NCI-H446 treated with DMSO at 0.1 percent for 48 hours (cell line): ENCODE measurements at regions not wholly inside any gene's neighbourhood (a gene's known extent, or its start where the extent isn't known, plus 50 kb on each side); places are given as distances from the start of the nearest gene placed in this dataset.
A peak's percentile ranks its signal among the peaks of the same experiment; 100 is the strongest.
"Not testable (repeated sequence)": the region's sequence is repeated elsewhere in the genome, so short reads cannot be mapped to it uniquely, and the experiment has no call there.

Source experiments
- DNase-seq: peaks from one replicate; lab custom pipeline; 2025; lab: John Stamatoyannopoulos, UW

DNA sequence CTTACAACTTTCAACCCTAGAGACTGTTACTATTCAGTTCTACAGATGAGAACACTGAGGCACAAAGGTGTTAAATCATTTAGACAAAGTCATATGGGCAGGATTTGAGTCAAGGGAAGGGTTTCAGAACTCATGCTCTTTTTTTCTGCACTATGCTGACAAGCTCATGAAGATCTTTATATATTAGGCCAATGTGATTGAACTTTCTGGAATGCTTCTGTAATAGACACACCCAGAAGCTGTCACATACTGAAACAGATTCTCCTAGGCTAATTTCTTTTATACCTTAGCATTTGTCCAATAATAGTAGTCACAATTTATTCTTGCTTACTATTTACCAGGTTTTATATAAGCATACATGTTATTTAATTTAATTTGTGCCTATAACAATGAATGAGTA is 164.0 kb downstream of the ALG10B start:
- DNase-seq: no peak

DNA sequence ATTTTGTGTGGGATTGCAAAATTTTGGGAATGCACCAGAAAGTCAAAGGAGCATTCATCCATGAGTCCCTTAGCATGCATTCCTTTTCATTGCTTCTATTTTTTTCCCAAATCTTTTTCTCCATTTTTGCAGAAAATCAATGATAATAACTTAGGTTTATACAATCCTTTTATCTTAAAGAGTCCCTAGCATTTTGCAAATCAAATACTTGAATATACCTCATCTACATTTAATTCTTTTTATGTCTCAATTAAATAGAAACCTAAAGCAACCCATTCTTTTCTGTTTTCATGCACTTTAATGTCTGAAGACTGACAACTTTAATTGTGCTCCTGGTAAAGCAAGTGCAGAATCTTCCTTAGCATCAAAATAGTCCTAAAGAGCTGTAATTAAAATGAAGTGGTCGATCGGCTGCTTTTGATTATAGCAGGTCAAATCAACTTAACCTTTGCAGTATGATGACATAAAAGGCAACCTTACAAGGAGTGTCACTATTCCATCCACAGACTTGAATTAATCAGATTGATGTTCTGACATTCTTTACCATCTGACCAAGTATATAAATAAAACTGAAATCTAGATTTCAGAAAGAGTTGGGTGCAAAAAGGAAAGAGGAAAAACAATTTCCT is 168.4 kb downstream of the ALG10B start:
- no peak for DNase-seq

DNA sequence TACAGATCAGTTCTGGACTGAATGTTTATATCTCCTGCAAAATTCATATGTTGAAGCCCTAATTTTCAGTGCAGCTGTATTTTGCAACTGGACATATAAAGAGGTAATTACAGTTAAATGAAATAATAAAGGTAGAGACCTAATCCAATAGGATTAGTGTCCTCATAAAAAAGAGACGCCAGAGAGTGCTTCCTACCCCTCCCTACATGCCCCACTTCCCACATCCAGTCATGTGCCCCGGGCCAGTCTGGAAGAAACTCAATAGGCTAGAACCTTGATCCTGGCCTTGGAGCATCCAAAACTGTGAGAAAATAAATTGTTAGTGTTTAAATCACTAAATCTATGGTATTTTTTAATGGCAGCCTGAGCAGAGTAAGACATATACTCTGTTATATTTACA is 172.3 kb downstream of the ALG10B start:
- no peak for DNase-seq

DNA sequence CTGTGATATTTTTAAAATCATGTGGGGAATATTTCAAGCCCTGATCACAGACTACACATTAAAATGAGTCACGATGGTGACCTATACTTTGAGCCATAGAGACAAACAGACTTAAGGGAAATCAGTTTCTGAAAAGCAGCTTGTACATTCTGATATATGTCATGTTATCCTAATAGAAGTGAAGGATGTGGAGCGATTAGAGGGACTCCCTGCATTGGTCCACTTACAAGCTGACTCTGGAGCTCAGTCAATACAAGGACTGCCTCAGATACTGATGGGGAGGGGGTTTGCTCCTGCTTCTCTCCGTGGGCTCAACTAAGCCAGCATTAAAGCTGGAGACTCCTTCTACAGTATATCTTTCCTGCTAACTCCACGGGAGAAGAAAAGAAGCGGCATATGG is 173.5 kb downstream of the ALG10B start:
- no peak for DNase-seq

DNA sequence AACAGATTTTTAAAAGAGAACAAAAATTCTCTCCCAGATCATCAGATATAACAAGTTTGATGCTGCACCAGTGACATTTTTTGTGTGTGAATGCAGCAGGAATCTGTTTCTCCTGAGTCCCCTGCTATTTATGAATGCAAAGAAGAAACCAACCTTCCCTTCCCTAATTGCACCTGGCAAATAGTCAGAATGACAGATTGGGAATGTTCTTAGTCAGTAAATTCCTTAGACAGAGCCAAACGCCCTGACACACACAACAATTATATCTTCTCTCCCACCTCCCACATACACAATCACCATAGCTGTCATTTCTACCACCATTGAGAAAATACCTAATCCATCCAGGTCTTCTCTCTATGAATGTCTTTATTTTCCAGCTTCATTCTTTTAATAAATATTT is 174.4 kb downstream of the ALG10B start:
- peak; percentile 73 for DNase-seq

DNA sequence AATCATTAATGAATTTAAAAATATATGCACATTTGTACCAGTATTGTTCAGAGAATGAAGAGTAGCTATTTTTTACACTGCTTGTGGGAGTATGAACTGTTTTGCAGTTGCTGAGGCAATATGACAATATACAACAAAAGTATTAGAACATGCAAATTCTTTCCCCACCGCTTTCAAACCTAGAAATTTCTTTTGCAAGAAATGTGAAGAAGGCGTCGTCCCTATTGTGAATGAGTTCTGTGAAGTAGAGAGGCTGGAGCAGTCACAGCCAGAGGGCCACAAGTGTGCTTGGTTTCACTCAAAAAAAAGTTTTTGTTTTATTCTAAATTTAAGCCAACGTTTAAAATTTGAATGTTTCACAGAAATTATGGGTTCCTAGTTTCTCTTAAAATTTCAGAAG is 184.9 kb downstream of the ALG10B start:
- no peak for DNase-seq

DNA sequence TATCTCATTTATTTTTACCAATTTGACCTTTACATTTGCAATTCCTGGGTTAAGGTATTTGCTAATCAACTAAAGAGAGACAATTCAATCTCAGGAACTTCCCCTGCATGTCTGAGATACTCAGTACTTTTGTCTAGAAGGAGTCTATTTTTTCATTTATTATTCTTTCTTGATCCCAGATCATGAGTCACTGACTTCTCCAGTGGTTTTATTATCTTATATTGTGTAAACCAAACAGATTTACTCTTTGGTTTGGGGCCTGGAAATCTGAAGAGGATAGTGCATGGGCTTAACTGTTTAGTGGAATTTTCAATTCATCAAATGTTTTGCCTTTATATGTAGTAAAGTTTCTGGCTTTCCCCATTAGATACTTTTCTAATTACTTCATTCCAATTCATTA is 185.4 kb downstream of the ALG10B start:
- DNase-seq: no peak

DNA sequence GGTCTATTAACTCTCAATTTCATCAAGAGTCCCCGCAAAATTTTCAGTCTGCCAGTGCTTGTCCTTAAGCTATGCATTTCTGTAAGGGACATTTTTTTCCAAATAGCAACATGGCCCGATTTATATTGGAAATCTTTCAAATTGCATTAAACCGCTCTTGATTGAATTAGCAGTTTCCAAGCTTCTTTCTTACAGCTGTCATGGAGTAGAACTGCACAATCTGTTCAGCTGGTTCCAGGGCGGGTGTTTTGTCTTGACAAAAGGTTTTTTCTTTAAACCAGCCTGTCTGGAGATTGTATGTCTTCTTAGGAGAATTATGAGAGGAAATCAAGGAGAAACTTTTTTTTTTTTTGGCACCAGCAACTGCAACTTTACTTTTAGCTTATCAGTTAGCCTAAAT is 185.8 kb downstream of the ALG10B start:
- no peak for DNase-seq

DNA sequence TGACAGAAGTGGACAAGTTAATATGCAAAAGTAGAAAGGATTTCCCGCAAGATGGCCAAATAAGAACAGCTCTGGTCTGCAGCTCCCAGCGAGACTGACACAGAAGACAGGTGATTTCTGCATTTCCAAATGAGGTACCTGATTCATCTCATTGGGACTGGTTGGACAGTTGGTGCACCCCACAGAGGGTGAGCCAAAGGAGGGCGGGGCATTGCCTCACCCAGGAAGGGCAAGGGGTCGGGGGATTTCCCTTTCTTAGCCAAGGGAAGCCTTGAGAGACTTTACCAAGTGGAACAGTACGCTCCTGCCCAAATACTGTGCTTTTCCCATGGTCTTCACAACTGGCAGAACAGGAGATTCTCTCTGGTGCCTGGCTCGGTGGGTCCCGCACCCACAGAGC is 191.3 kb downstream of the ALG10B start:
- DNase-seq: no peak

DNA sequence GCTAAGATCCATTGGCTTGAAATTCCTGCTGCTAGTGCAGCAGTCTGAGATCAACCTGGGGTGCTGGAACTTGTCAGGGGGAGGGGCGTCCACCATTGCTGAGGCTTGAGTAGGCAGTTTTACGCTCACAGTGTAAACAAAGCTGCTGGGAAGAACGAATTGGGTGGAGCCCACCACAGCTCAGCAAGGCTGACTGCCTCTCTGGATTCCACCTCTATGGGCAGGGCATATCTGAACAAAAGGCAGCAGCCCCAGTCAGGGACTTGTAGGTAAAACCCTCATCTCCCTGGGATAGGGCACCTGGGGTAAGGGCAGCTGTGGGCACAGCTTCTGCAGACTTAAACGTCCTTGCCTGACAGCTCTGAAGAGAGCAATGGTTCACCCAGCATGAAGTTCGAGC is 191.7 kb downstream of the ALG10B start:
- DNase-seq: no peak

DNA sequence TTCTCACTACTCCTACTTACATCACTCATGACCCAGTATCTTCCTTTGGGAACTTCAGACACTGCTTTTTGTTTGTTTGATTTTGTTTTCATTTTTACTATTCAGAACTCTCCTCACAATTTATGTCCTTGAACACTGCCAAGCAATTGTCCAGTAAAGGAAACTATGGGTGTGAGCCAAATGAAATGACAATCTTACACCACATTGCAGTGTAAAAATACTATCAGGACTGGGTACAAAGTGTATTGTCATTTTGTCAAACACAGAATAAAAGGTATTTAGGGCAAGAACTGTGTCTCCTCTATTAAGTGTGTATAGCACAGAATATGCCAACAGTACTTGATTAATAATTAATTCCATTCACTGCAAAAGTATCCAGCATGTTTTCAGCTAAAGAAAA is 199.3 kb downstream of the ALG10B start:
- DNase-seq: no peak

DNA sequence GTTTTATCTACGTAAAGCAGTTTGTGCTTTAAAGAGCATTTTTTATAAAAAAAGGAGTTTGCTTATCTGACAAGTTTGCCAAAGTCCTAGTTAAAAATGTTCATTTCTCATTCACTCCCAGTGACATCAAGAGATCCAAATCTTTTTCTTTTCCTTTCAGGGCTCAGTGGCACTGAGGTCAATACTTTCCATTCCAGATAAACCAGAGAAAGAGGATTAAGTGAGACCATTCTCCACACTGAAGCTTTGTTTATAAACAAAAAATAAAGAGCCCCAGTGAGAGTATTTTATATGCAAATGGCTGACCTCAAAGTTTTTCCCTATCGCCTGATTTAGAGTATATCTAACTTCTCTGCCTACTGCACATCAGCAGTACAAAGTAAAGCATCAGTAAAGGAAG is 199.8 kb downstream of the ALG10B start:
- DNase-seq: no peak

DNA sequence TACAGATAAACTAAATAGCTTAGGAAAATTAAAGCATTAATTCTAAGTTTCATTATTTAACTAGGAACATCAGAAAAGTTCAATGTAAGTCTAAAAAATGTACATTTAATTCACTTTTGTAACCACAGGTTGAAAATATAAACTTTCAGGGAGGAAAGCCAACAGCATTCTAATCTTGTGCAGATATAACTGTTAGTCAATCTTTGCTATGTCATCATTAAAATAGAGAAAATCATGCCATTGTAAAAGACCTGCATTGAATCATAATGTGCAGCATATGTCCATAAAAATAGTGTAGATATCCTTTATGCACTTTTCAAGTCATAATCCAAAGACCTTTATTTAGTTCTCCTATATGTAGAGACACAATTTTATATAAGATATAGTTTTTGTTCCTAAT is 207.3 kb downstream of the ALG10B start:
- DNase-seq: no peak

DNA sequence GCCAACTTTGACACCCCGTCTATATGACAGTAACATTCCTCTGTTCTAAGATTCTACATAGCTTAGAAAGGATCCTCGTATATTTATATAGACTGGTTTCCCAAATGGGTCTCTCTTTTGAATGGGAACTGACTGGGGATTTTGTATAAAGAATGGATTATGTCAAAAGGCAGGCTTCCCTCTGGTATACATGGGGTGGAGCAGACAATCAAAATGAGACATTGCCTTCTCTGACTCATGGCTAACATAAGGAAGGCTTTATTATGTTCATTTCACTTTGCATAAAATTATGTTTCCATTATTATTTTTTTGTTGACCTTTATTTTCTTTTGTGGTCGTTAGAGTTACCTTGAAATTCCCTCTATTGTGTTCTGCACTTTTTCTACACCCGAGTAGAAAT is 211.1 kb downstream of the ALG10B start:
- no peak for DNase-seq

DNA sequence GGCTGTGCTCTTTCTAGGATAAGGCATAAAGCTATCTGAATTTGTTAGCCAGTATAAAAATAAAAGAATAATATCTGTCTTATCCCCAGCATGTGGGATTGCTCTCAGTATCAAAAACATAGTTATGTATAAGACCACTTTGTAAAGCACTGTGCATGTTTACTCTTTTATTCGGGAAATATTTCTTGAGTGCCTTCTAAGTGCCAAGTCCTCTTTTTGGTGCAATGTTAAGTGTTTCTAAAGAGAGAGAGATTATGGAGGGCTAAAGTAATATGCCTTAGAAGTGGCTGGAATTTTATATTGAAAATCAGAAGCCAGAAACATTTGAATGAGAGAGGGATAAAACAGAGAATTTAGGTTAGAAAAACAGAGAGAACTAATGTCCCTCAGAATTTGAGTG is 212.0 kb downstream of the ALG10B start:
- DNase-seq: no peak

DNA sequence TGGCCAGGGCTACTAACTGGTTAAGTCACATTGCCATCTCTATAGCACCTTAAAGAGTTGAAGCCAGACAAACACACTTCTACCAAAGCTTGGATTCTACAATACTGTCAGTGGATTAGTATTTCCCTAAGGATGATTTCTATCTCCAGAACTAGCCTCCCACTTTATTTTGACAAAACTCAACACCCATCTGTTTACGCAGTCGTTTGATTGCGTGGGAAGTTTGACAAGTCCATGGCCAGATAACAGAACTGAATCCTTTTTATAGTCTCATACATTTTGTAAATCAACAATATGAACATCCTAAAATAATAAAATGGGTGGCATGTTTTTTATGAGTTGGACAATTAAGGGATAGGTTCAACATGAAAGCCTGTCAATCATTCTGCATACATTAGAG is 212.7 kb downstream of the ALG10B start:
- not testable (repeated sequence) for DNase-seq

DNA sequence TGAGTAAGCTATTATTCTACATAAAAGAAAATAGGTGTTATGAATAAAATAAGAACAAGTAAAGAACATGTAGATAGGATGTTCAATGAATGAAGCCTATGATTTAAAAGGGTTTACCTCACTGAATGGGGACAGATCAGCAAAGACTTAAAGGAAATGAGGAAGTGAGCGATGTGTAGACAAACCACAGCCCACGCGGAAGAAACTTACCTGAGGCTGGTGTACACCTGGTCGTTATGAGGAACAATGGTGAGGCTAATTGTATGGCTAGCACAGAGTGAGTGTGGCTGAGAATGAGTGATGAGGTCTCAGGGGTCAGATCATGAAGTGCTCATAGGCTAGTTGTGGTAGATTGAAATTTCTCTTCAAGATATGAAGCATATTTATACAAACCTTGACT is 221.7 kb downstream of the ALG10B start:
- no peak for DNase-seq

DNA sequence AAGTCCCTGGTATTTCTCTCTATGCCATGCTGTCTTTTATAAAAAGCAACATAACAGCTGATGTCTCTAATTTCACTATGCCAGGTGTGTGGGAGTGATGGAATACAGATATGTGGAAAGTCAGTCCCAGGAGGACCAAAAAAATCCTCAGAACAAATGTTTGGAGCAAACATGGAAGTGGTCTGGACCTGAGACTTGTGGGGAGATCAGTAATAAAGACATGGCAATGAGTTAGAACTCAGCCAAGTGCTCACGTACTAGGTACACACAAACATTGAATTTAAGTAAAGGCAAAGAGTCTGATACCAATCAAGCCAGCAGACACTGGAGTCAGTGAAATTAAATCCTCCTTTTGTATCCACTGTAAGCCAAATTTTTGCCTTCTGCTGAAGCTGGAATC is 223.6 kb downstream of the ALG10B start:
- no peak for DNase-seq

DNA sequence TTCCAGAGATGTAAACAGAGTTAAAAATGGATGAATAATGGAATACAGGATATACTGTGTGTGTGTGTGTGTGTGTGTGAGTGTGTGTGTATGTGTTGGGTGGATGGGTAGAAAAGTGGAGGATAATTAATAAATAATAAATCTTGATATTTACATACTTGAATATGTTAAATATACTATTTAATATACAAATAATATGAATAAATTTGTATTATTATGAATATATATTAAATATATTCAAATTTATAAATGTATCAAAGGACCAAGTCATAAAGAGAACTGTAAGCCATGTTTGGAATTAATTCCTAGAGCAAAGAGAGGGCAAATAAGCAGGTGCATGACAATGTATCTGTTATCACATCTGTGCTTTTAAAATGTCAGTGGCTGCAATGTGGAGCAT is 225.3 kb downstream of the ALG10B start:
- DNase-seq: no peak

DNA sequence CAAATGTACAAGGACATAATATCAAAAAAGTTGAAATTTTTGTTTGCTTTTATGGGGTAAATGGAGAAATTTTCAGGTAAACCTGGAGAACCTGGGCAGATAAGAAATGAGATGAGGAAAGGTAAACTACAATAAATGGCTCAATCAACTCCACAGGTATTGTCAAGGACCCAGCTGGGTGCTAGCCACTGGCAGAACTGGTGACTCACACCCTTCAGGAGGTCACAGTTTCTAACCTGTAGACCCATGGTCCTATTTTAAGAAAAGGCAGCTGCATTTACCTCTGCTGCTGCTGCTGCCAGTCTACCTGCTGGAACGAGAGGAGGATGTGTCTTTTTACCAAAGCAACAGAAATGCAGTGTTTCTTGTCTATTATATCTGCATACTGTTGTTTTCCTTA is 226.6 kb downstream of the ALG10B start:
- DNase-seq: no peak

DNA sequence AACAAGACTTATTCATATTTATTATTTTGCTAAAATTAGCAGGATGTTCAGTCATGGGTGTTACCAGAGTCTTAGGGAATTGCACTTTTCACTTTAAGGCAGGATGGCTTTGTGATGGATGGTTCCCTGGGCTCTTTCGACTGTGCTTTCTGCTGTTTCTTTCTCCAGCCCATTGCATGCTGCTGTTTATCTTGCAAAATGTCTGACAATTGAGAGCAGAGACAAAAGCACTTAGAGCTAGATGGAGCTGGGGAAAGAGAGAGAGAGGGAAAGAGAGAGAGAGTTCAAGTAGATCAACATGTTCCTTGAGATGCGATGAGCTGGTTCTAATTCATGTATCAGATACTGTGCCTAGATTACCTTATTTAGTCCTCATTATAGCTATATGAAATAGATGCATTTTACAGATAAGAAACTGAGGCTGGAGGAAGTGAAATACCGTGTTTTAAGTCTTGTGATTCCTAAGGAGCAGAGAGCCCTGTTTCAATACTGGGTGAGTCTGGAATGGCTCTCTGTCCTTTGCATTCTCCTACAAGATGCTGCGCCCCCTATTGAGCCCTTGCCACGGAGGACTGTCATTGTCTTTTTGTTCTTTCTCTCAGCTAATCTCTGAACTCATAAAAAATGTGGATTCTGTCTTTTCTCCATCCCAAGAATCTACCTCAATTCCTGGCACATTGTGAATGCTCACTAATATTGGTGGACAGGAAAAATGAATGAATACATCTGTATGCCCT is 227.9 kb downstream of the ALG10B start:
- DNase-seq: no peak

DNA sequence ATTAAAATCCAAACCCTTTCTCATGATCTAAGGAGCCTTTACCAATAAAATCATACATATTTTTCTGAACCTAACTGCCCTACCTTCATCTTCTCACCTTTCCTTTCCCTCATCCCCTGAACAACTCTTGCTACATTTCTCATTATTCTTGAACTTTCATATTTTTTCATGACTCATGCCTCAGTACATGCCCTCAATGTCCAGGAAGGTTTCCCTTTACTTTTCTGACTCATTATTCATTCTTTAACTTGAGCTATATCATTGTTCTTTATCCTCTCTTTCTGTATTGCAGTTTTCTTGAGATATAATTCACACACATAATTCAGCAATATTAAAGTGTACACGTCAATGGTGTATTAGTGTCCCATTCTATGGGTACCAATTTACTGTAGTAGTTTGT is 231.0 kb downstream of the ALG10B start:
- no peak for DNase-seq

DNA sequence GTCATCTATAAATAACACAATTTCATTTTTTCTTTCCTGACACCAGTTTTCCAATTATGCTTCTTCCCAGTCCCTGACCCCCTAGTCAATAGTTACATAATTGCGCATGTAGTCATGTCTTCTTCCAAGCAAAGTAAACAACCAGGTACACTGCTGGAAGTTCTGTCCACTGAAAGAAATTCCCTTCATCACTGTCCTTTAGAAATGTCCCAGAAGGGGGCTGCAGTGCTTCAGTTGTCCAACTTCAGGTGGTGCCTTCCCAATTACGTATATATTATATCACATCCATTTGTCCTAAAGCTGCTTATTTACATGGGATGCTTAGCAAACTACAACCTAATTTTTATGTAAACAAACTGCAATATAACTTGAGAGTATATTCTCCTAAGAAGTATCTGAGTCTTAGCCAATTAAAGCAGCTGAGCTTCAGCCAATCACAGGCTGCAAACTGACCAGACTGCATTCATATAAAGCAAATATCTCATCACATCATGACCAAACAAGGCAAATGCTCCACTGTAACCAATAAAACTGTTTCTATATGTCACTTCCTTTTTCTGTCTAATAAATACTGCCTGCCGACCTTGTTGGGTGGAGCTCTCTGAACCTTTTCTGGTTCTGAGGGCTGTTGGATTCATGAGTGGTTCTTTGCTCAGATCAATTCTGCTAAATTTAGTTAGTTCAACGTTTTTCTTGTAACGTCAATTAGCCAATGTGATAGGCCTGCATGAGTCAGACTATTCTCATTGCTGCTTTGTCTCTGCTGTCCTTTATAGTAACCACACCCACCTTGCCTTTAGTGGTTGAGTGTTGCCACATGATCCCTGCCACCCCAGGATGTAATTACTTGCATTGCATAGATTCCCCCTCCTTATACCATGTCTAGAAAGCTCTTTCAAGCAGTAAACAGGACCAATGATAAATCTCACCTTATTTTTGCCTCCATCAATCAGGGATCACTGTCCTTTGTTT is 239.3 kb downstream of the ALG10B start:
- DNase-seq: no peak
